GM21619 (cell line): ENCODE measurements at regions not wholly inside any gene's neighbourhood (a gene's known extent, or its start where the extent isn't known, plus 50 kb on each side); places are given as distances from the start of the nearest gene placed in this dataset.
"Not testable (repeated sequence)": the region's sequence is repeated elsewhere in the genome, so short reads cannot be mapped to it uniquely, and the experiment has no call there.

Source experiments
- ATAC-seq: cut with Tn5 transposase; IDR thresholded peaks from one replicate; pipeline ENCODE4 v1.9.1; 2021; ENCODE audit not compliant: unreplicated experiment

DNA sequence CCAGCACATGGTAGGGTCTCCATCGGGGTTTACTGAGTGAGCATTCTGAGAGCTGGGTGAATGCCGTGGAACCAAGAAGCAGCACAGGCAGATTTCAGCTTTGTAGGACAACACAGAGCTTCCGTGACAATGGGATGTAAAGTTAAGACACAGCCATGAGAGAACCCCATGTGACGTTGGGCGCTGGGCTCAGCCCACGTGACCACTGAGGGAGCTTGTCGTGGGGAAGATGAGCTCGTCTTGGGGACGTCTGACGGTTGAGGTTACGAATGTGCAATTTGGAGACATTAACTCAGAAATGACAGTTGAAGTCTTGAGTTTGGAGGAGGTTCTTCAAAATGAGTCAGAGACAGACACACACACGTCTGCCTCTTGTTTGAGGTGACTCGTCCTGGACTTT lies 51.5 kb upstream of the MUC20 start:
- not testable (repeated sequence) for ATAC-seq

DNA sequence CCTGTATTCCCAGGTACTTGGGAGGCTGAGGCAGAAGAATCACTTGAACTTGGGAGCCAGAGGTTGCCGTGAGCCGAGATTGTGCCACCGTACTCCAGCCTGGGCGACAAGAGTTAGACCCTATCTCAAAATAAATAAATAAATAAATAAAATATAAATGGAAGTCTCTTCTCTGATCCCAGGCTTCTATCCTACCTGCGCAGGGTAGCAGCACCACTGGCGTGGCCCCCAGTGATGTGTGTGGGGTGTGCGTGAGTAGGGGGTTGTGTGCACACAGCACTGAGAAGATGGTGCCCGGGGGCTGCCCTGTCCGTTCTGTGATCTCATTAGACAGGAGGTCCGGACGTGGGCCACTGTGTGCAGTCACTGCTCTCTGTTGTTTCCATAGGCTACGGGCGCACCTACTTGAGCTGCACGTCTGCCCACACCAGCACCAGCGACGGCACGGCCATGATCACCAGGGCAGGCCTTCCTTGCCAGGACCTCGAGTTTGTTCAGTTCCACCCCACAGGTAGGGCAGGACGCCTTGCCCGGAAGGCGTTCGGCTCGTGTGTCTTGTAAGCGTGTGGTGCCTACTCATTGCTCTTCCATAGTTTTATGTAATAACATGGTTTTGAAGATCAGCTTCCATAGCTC lies 52.5 kb upstream of the MUC20 start:
- not testable (repeated sequence) for ATAC-seq

DNA sequence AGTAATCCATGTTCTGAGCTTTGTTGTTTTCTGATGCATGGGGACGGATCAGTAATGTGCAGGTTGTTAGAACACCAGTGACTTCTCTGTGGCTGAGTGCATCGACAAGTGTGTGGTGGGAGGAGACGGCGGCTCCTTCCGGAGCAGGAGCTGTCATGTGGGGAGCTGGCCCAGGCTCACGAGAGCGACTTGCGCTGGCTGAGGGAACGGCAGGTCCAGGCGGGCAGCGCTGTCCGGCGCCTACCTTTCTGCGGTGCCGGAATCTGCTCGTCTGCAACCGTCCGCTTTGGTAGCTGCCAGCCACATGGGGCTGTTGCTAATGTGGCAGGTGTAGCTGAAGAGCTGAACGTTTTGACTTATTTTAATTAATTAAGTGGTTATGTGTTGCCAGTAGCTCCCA lies 55.5 kb upstream of the MUC20 start:
- not testable (repeated sequence) for ATAC-seq

DNA sequence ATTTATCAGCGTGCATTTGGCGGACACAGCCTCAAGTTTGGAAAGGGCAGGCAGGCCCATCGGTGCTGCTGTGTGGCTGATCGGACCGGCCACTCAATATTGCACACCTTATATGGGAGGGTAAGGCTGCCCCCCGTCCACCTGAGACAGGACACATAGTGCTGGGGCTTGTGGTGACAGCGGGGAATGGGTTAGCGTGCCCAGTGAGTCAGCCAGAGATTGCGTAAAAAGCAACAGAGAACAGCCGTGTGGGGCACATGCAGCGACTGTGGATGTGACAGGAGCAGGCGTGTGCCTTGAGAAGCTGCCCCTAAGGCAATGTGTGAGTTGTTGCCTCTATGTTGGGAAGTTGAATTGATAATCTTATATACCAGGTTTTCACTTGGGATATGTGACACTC lies 56.6 kb upstream of the MUC20 start:
- ATAC-seq, result not testable (repeated sequence)

DNA sequence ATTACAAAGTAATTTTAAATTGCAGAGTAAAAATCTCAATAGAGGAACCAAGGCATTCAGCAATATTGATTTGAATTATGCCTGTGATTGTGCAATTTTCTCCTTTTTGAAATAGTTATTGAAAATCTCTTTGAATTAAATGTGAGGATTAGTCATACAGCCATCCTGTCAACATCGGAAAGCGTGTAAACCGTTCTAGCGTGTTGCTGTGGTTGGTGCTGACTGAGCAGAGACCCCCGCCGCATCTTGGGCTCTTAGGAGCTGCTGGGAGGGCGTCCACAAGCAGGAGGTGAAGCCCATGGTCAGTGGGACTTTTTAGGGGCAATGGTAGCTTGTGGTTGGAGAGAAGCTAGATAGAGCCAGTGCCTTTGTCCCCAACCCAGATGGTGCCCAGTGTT lies 61.6 kb upstream of the MUC20 start:
- not testable (repeated sequence) for ATAC-seq

DNA sequence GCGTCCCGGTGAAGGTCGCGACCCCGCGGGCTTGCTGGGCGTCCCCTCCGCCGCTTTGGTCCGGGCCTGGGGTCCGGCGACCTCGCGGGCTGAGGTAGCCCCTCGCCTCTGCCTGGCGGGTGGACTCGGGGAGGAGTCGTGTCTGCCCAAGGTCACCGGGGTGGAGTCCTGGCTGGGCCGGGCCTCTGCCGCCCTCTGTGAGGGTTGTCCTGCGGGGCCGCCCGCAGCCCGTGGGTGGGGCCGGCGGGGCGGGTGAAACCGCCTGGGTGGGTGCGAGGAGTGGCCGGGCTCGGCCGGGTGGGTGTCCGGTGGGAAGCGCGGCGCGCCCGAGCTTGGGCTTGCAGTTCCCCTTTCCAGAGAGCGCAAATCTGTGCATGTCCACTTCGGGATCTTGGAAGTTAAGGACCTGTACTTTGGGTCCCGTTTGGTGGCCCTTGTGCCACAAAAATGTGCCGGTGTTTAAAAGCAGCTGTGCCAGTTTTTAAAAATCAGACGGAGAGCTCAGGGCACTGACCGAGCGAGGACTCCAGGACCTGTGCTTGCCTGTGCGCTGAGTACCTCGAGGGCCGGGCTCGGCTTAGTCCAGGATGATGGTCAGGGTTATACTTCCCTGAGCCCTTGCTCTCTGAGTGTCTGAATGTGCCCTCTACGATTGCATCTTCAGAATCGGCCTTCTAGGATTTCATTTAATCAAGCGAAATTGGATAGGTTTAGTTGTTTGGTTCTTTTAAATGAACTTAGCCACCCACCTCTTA lies 62.2 kb upstream of the MUC20 start:
- peak; percentile 36 for ATAC-seq

DNA sequence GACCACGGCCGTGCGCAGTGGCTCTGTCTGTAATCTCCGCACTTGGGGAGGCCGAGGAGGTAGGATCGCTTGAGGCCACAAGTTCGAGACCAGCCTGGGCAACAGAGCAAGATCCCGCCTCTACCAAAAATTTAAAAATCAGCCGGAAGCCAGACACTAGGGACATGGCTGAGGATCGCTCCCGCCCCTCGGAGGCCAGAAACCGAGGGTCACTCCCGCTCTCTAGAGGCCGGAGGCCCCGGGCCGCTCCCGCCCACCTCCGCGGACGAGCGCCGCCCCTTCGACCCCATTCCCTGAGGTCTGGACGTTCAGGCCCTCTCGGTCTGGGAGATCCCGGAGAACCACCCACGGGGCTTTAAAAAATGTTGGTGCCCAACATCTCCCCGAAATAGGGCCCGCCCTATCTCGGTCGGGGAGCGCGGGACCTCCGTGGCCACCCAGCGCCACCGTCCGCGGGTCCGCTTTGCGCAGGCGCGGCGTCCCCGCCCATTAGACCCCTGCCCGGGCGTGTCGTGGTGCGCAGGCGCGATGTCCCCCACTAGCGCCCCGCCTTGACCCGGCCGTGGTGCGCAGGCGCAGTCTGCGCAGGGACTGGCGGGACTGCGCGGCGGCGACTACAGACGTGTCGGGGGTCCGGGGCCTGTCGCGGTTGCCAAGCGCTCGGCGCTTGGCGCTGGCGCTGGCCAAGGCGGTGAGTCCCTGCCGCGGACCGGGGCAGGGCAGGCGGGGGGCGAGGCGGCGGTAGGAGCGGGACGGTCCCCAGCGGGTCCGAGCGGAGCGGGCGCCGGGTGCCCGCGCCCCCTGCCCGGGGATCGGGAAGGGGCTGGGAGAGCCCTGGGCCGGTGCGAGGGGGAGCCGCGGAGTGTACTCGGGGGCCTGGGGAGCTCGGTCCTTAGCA lies 63.1 kb upstream of the MUC20 start:
- peak; percentile 82 for ATAC-seq

DNA sequence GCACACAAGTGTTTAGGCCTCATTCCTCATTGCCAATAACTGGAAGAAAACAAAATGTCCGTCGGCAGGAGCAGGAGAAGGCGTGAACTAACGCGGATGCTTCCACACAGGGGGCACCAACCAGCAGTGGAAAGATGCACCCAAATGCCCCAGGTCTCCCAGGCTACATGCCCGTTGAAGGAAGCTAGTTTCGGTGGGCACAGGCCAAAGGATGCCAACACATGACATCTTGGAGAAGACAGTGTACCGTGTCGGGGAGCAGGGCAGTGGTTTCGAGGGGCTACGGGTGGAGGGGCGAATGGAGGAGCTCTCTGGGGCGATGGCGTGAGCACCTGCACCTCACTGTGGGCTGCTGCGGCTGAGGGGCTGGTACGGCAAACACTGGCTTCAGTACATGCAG lies 64.7 kb upstream of the MUC20 start:
- not testable (repeated sequence) for ATAC-seq

DNA sequence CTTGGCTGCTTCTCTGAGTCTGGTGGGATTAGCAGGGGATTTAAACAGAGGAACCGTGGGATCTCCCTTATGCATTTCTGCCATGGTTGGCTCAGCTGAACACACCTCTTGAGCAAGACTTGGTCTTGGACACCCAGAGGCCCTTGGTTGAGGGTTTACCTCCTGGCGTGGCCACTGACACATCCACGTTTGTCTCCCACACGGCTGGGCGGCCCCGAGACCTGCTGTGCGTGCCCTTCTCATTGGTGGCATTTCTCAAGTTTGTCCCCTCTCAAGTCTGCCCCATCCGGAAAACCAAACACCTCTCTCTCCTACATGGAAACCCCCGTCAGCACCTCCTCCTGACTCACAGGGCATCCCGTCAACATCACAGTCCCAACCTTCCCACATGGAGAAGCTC lies 66.0 kb upstream of the MUC20 start:
- ATAC-seq, result not testable (repeated sequence)

DNA sequence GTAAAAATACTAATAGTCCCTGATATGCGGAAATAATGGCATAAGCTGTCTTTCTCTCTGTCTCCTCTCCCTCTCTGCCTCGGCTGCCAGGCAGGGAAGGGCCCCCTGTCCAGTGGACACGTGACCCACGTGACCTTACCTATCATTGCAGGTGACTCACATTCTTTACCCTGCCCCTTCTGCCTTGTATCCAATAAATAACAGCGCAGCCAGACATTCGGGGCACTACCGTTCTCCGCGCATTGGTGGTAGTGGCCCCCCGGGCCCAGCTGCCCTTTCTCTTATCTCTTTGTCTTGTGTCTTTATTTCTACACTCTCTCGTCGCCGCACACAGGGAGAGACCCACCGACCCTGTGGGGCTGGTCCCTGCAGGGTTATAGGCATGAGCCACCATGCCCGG lies 66.6 kb upstream of the MUC20 start:
- not testable (repeated sequence) for ATAC-seq

DNA sequence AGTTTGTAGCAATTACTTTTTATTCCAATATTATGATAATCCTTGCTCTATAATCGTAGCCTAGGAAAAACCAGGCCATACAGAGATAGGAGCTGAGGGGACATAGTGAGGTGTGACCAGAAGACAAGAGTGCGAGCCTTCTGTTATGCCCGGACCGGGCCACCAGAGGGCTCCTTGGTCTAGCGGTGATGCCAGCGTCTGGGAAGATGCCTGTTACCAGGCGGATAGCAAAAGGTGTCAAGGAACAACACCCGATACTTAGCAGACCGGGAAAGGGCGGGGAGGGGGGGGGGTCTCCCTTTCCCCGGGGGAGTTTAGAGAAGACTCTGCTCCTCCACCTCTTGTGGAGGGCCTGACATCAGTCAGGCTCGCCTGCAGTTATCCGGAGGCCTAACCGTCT lies 67.1 kb upstream of the MUC20 start:
- not testable (repeated sequence) for ATAC-seq

DNA sequence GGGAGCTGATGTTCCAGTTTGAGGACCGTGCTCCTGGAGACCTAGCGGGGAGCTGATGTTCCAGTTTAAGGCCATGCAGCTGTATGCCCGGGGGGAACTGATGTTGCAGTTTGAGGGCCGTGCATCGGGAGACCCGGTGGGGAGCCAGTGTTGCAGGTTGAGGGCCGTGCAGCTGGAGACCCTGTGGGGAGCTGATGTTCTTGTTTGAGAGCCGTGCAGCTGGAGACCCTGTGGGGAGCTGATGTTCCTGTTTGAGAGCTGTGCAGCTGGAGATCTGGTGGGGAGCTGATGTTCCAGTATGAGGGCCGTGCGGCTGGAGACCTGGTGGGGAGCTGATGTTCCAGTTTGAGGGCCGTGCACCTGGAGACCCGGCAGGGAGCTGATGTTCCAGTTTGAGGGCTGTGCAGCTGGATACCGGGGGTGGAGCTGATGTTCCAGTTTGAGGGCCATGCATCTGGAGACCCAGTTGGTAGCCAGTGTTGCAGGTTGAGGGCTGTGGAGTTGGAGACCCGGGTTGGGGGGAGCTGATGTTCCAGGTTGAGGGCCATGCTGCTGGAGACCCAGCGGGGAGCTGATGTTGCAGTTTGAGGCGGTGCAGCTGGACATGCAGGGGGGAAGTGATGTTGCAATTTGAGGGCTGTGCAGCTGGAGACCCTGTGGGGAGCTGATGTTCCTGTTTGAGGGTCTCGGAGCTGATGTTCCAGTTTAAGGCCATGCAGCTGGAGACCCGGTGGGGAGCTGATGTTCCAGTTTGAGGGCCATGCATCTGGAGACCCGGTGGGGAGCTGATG lies 64.4 kb upstream of the APOD start:
- ATAC-seq, result not testable (repeated sequence)

DNA sequence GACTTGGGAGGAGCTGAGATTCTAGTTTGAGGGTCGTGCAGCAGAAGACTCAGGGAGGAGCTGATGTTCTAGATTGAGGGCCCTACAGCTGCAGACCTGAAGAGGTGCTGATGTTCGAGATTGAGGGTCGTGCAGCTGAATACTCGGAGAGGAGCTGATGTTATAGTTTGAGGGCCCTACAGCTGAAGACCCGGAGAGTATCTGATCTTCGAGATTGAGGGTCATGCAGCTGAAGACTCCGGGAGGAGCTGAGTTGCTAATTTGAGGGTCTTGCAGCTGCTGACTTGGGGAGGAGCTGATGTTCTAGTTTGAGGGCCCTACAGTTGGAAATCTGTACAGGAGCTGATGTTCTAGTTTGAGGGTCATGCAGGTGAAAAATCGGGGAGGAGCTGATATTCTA lies 62.1 kb upstream of the APOD start:
- ATAC-seq, result not testable (repeated sequence)

DNA sequence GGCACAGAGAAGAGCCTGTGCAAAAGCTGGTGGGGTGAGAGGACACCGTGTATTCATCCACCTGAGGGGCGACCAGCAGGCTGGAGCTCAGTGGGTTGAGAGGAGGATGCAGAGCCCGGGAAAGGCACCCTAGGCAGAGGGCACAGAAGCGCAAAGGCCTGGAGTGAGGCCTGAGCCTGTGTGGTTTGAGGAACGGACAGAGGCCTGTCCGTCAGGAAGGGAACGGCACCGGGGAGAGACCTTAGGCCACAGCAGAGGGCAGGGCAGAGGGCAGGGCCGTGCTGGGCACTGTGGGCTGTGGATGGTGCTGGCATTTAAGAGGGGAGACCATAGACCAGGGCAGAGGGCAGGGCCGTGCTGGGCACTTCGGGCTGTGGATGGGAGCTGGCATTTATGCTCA lies 59.5 kb upstream of the APOD start:
- ATAC-seq, result not testable (repeated sequence)

DNA sequence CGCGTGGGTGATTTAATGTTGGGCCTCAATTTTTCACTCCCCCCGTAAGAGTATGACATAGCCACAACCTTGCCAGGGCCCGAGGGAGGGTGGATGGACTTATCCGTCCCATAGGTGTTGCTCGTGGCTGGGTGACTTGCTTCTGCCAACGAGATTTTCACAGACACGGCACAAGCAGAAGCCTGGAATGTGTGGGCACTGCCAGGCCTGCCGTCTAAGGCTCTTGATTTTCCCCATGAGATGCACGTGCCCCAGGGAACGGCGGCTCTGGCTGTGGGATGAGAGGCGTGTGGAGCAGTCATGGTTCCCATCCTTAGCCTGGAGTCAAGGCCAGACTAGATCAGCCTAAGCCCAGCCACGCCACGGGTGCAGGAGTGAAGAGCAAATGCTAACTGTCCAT lies 58.6 kb upstream of the APOD start:
- not testable (repeated sequence) for ATAC-seq

DNA sequence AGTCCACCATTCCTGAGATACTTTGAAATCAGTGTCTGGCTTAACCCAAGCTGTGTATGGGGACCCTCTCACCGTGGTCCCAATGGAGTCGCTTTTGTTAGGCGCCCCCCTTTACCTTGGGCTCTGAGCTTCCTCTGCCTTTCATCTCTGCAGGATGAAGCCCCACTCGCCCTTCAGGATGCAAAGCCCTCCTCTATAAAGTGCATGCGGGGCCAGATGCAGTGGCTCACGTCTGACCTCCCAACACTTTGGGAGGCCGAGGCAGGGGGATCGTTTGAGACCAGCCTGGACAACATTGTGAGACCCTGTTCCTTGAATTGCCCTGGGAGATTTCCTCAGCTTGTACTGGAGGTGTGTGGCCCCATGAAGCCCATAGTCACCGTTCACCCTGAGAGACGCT lies 54.7 kb upstream of the APOD start:
- ATAC-seq, result not testable (repeated sequence)

DNA sequence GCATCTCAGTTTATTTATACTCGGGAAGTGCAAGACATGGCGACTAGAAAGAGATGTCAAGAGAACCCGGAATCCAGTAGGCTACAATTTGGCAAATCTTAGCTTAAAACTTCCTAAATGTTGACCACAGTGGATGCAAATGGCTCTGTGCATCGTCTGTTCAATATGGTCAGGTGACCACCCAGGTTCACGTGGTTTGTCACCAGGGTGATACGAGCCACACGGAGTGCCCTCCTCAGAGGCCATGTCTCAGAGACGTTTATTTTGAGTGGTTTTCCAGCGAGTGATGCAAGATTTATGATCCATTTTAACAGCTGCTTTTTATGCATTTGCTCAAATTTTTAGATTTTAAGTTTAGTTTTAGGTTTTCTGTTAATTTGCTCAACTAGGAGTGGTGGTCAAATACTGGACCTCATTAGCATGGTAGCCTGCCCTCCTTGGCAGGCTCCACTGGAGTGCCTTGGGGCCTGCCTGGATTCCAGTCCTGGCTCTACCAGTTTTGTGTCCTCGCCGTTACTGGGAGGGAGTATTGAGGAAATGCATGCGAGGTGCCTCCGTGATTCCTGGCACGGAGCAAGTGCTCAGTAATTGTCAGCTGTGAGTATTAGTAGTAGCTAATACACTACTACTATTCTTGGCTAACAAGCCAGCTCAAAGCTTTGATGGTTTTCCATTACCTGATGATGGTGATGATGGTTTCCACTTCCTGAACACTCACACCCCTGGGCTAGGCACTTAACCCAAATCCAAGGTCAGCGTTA lies 53.9 kb upstream of the APOD start:
- ATAC-seq, result not testable (repeated sequence)

DNA sequence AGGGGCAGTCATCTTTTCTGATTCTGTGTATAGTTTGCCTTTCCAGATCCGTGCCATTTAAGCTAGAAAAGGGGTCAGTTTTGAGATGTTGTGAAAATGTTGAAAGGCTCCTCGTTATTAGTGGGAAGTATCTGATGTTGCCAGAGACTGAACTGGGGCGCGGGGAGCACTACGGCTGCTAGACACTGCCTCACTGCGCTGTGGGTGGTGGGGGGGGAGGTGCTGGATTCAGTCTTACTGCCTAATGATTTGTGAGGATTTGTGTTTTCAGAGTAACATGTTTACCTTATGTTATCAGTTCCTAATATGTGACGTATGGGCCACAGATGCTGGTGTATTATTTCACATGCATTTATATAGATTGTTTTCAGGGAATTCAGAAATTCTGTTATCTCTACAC lies 53.3 kb upstream of the APOD start:
- ATAC-seq, result not testable (repeated sequence)

DNA sequence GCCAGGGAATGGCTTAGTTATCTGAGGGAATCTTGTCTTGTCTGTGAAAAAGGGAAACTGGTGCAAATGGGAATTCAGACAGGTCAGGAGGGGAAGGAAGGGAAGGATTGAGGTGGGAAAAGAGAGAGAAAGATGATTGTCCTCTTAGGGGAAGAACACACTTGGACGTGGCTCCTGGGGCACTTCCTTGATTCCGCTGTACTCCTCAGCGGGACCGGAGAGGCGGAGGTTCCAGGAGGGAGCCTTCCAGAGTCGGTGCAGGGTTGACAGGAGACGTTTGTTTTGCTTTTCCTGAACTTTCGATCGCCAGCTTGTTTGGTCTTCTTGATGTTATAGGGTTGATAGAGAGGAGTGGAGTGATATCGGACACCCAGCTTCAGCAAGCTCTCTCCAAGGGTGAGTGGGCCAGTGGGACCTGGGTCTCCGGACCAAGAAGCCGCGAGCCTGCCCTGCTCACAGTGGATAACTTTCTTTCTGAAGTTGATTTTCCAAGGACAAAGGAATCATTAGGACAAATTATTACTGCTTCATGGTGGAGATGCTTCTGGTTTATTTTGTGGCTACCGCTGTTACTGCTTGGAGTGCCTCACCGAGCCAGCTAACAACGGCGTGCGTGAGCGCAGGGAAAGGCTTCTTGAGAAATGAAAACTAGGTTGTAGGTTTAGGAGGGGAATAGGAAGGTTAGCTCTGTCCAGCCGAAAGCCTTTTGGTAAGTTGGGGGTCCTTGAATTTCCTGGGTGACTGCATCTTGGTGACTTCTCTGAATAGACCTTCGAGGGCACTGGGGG lies 52.4 kb upstream of the APOD start:
- ATAC-seq, result not testable (repeated sequence)
